ENCODE measurements at regions not wholly inside any gene's neighbourhood (a gene's known extent, or its start where the extent isn't known, plus 50 kb on each side); places are given as distances from the start of the nearest gene placed in this dataset.
"Not testable (repeated sequence)": the region's sequence is repeated elsewhere in the genome, so short reads cannot be mapped to it uniquely, and the experiment has no call there.

GRCh38 chr3:174482541-174482940 lies 376.6 kb upstream of the NAALADL2 start:
- DNase-seq (ENCODE audit: low spot score) (no peak), ATAC-seq (ENCODE audit: low read depth) (no peak)
- TF ChIP-seq CTCF (IDR thresholded peaks at IDR 0.05; ENCODE audit: poor library complexity, severe bottlenecking), result no peak
- no peaks in the 10 kb centered on the region for H3K4me1 ChIP-seq (ENCODE audit: insufficient read depth, poor library complexity, severe bottlenecking)
- H3K4me3 ChIP-seq (ENCODE audit: severe bottlenecking), result no peak overlapping the region
- H3K27me3 ChIP-seq (ENCODE audit: insufficient read depth, poor library complexity, severe bottlenecking), result no peaks in the 10 kb centered on the region
- no peaks in the 10 kb centered on the region for H3K36me3 ChIP-seq (ENCODE audit: low read depth)
- H3K27ac ChIP-seq (ENCODE audit: poor library complexity, severe bottlenecking), result no peak overlapping the region
- no peaks in the 10 kb centered on the region for H3K9me3 ChIP-seq (ENCODE audit: severe bottlenecking)

- no peaks in the 10 kb centered on the region for H3K4me1 ChIP-seq (ENCODE audit: insufficient read depth, poor library complexity, severe bottlenecking)
- no peaks in the 10 kb centered on the region for H3K36me3 ChIP-seq (ENCODE audit: low read depth)
- H3K27me3 ChIP-seq (ENCODE audit: insufficient read depth, poor library complexity, severe bottlenecking), result no peaks in the 10 kb centered on the region
- no peak for ATAC-seq (ENCODE audit: low read depth)
- no peak overlapping the region for H3K27ac ChIP-seq (ENCODE audit: poor library complexity, severe bottlenecking)
- no peaks in the 10 kb centered on the region for H3K9me3 ChIP-seq (ENCODE audit: severe bottlenecking)
- TF ChIP-seq CTCF (IDR thresholded peaks at IDR 0.05; ENCODE audit: poor library complexity, severe bottlenecking), result no peak
- no peak for DNase-seq (ENCODE audit: low spot score)
- no peak overlapping the region for H3K4me3 ChIP-seq (ENCODE audit: severe bottlenecking)
Measured at GRCh38 chr3:174483254-174483653, 375.9 kb upstream of the NAALADL2 start.

GRCh38 chr3:174483856-174484255 lies 375.3 kb upstream of the NAALADL2 start:
- not testable (repeated sequence) for H3K36me3 ChIP-seq (ENCODE audit: low read depth); DNase-seq (ENCODE audit: low spot score); H3K4me3 ChIP-seq (ENCODE audit: severe bottlenecking); H3K27ac ChIP-seq (ENCODE audit: poor library complexity, severe bottlenecking); ATAC-seq (ENCODE audit: low read depth); H3K4me1 ChIP-seq (ENCODE audit: insufficient read depth, poor library complexity, severe bottlenecking); H3K9me3 ChIP-seq (ENCODE audit: severe bottlenecking); H3K27me3 ChIP-seq (ENCODE audit: insufficient read depth, poor library complexity, severe bottlenecking)

GRCh38 chr3:174488527-174488926 lies 370.6 kb upstream of the NAALADL2 start:
- TF ChIP-seq CTCF (IDR thresholded peaks at IDR 0.05; ENCODE audit: poor library complexity, severe bottlenecking), result no peak
- Histone ChIP-seq H3K27me3 (ENCODE audit: insufficient read depth, poor library complexity, severe bottlenecking) (no peaks in the 10 kb centered on the region), H3K9me3 (ENCODE audit: severe bottlenecking) (no peaks in the 10 kb centered on the region), H3K4me3 (ENCODE audit: severe bottlenecking) (no peak overlapping the region), H3K36me3 (ENCODE audit: low read depth) (no peaks in the 10 kb centered on the region), H3K27ac (ENCODE audit: poor library complexity, severe bottlenecking) (no peak overlapping the region), H3K4me1 (ENCODE audit: insufficient read depth, poor library complexity, severe bottlenecking) (no peaks in the 10 kb centered on the region)
- no peak for DNase-seq (ENCODE audit: low spot score)
- ATAC-seq (ENCODE audit: low read depth), result no peak

- no peaks in the 10 kb centered on the region for H3K9me3 ChIP-seq (ENCODE audit: severe bottlenecking)
- no peaks in the 10 kb centered on the region for H3K4me1 ChIP-seq (ENCODE audit: insufficient read depth, poor library complexity, severe bottlenecking)
- H3K36me3 ChIP-seq (ENCODE audit: low read depth), result no peaks in the 10 kb centered on the region
- no peaks in the 10 kb centered on the region for H3K27me3 ChIP-seq (ENCODE audit: insufficient read depth, poor library complexity, severe bottlenecking)
- DNase-seq (ENCODE audit: low spot score) (no peak), ATAC-seq (ENCODE audit: low read depth) (no peak)
- no peak overlapping the region for H3K4me3 ChIP-seq (ENCODE audit: severe bottlenecking)
- H3K27ac ChIP-seq (ENCODE audit: poor library complexity, severe bottlenecking), result no peak overlapping the region
- TF ChIP-seq CTCF (IDR thresholded peaks at IDR 0.05; ENCODE audit: poor library complexity, severe bottlenecking), result no peak
Measured at GRCh38 chr3:174495311-174495710, 363.8 kb upstream of the NAALADL2 start.

Data from RWPE2 (cell line).